H9 (cell line): ENCODE measurements at regions not wholly inside any gene's neighbourhood (a gene's known extent, or its start where the extent isn't known, plus 50 kb on each side); places are given as distances from the start of the nearest gene placed in this dataset.

Experiments used
- DNase-seq: peaks from one replicate; pipeline ENCODE4 v3.0.0-alpha.2; 2017
- H2AFZ ChIP-seq: one replicate; pipeline ENCODE4 v1.6.1; 2013; ENCODE audit warnings: mild to moderate bottlenecking, low read length, control low read depth, moderate library complexity
- H2AK5ac ChIP-seq: 2 replicates; pipeline ENCODE4 v1.6.1; 2013; ENCODE audit warnings: low read length, control low read depth, mixed read lengths; ENCODE audit not compliant: insufficient read length
- H2BK120ac ChIP-seq: one replicate; pipeline ENCODE4 v1.6.1; 2013; ENCODE audit warnings: low read depth, mild to moderate bottlenecking, low read length, control low read depth, inconsistent platforms; ENCODE audit not compliant: poor library complexity, severe bottlenecking
- H2BK12ac ChIP-seq: 2 replicates; pipeline ENCODE4 v1.6.1; 2013; ENCODE audit warnings: low read length, control low read depth, mixed read lengths, low read depth; ENCODE audit not compliant: insufficient read length
- H2BK15ac ChIP-seq: 2 replicates; pipeline ENCODE4 v1.6.1; 2013; ENCODE audit warnings: low read depth, low read length, control low read depth
- H2BK20ac ChIP-seq: one replicate; pipeline ENCODE4 v1.6.1; 2013; ENCODE audit warnings: low read depth, mild to moderate bottlenecking, low read length, control low read depth, inconsistent platforms; ENCODE audit not compliant: poor library complexity, severe bottlenecking
- H2BK5ac ChIP-seq: 2 replicates; pipeline ENCODE4 v1.6.1; 2013; ENCODE audit warnings: low read length, control low read depth, mixed read lengths; ENCODE audit not compliant: insufficient read length
- H3K14ac ChIP-seq: 2 replicates; pipeline ENCODE4 v1.6.1; 2013; ENCODE audit warnings: low read length, control low read depth; ENCODE audit not compliant: insufficient read depth
- H3K18ac ChIP-seq: 2 replicates; pipeline ENCODE4 v1.6.1; 2013; ENCODE audit warnings: low read depth, mild to moderate bottlenecking, mixed read lengths, low read length, control low read depth; ENCODE audit not compliant: insufficient read length
- H3K23ac ChIP-seq: 2 replicates; pipeline ENCODE4 v1.6.1; 2013; ENCODE audit warnings: low read length, control low read depth, mixed read lengths, low read depth; ENCODE audit not compliant: insufficient read length
- H3K23me2 ChIP-seq: 2 replicates; pipeline ENCODE4 v1.6.1; 2013; ENCODE audit warnings: low read depth, mild to moderate bottlenecking, mixed read lengths, low read length, control low read depth; ENCODE audit not compliant: insufficient read length, poor library complexity, severe bottlenecking
- H3K27ac ChIP-seq: 2 replicates; pipeline ENCODE4 v1.5.1; 2013; ENCODE audit warnings: low read length, control low read depth, mixed read lengths, low read depth; ENCODE audit not compliant: insufficient read length
- H3K27me3 ChIP-seq: 2 replicates; pipeline ENCODE4 v1.6.1; 2013; ENCODE audit warnings: low read length, control low read depth, inconsistent platforms; ENCODE audit not compliant: insufficient read depth
- H3K4ac ChIP-seq: 2 replicates; pipeline ENCODE4 v1.6.1; 2013; ENCODE audit warnings: low read depth, mild to moderate bottlenecking, control low read depth, inconsistent platforms, low read length, moderate library complexity
- H3K4me1 ChIP-seq: 2 replicates; pipeline ENCODE4 v1.6.1; 2013; ENCODE audit warnings: low read length, control low read depth, inconsistent platforms; ENCODE audit not compliant: insufficient read depth
- H3K4me2 ChIP-seq: 2 replicates; pipeline ENCODE4 v1.6.1; 2013; ENCODE audit warnings: low read length, control low read depth, mixed read lengths; ENCODE audit not compliant: insufficient read length, insufficient read depth
- H3K56ac ChIP-seq: 2 replicates; pipeline ENCODE4 v1.6.1; 2013; ENCODE audit warnings: low read depth, mild to moderate bottlenecking, mixed read lengths, low read length, control low read depth; ENCODE audit not compliant: insufficient read length
- H3K79me1 ChIP-seq: 2 replicates; pipeline ENCODE4 v1.6.1; 2013; ENCODE audit warnings: low read depth, mild to moderate bottlenecking, moderate library complexity, low read length, control low read depth, inconsistent platforms; ENCODE audit not compliant: insufficient read depth, poor library complexity, severe bottlenecking
- H3K79me2 ChIP-seq: 2 replicates; pipeline ENCODE4 v1.6.1; 2013; ENCODE audit warnings: low read length, control low read depth, inconsistent platforms; ENCODE audit not compliant: insufficient read depth
- H3K9ac ChIP-seq: 2 replicates; pipeline ENCODE4 v1.6.1; 2013; ENCODE audit warnings: low read length, control low read depth, mixed read lengths; ENCODE audit not compliant: insufficient read length; ENCODE audit errors: extremely low read depth
- H3K9me3 ChIP-seq: one replicate; pipeline ENCODE4 v1.6.1; 2013; ENCODE audit warnings: low read depth, low read length, inconsistent platforms; ENCODE audit not compliant: control insufficient read depth
- H3T11ph ChIP-seq: one replicate; pipeline ENCODE4 v1.6.1; 2013; ENCODE audit warnings: mild to moderate bottlenecking, low read length, control low read depth, inconsistent platforms
- H4K20me1 ChIP-seq: one replicate; pipeline ENCODE4 v1.6.1; 2013; ENCODE audit not compliant: control insufficient read depth, insufficient read length, insufficient read depth
- H4K5ac ChIP-seq: 2 replicates; pipeline ENCODE4 v1.6.1; 2013; ENCODE audit warnings: low read depth, mild to moderate bottlenecking, mixed read lengths, low read length, control low read depth; ENCODE audit not compliant: insufficient read length
- H4K8ac ChIP-seq: replicated peaks from 2 replicates; pipeline ENCODE4 v1.6.1; 2013; ENCODE audit warnings: low read length, control low read depth, mixed read lengths, low read depth; ENCODE audit not compliant: insufficient read length
- H4K91ac ChIP-seq: 2 replicates; pipeline ENCODE4 v1.6.1; 2013; ENCODE audit warnings: low read depth, mild to moderate bottlenecking, moderate library complexity, mixed read lengths, low read length, control low read depth; ENCODE audit not compliant: insufficient read length
- H3K27ac Mint-ChIP-seq, 3 experiments: 2 replicates in 2 of 3; 3 replicates in 1 of 3; pipeline ENCODE4 v1.8.0; 2020 to 2021; ENCODE audit warnings: mixed read lengths in 3 of 3, mild to moderate bottlenecking in 1 of 3, moderate library complexity in 1 of 3
- H3K27me3 Mint-ChIP-seq: 2 replicates; pipeline ENCODE4 v1.8.0; 2021; ENCODE audit warnings: low read depth, mild to moderate bottlenecking, moderate library complexity, mixed read lengths
- H3K36me3 Mint-ChIP-seq, 3 experiments: 2 replicates in 2 of 3; 3 replicates in 1 of 3; pipeline ENCODE4 v1.8.0; 2020 to 2021; ENCODE audit warnings: low read depth in 3 of 3, mixed read lengths in 3 of 3; ENCODE audit not compliant: insufficient read depth in 1 of 3
- H3K4me1 Mint-ChIP-seq, 2 experiments: 2 replicates each; pipeline ENCODE4 v1.8.0; 2020; ENCODE audit warnings: mixed read lengths in 2 of 2
- H3K4me3 Mint-ChIP-seq, 2 experiments: 2 replicates in 1 of 2; 3 replicates in 1 of 2; pipeline ENCODE4 v1.8.0; 2020 to 2021; ENCODE audit warnings: mild to moderate bottlenecking in 2 of 2, mixed read lengths in 2 of 2, moderate library complexity in 1 of 2
- H3K9me3 Mint-ChIP-seq, 2 experiments: 2 replicates in 1 of 2; 3 replicates in 1 of 2; pipeline ENCODE4 v1.8.0; 2020; ENCODE audit warnings: mild to moderate bottlenecking in 2 of 2, mixed read lengths in 2 of 2, moderate library complexity in 1 of 2
- WGBS: extraction: QIAGEN DNeasy Blood & Tissue Kit; methylation state at CpG from one replicate; pipeline ENCODE4 v1.1.7; 2013; ENCODE audit warnings: missing lambda C conversion rate, low lambda C conversion rate, mixed read lengths; ENCODE audit not compliant: insufficient read length; ENCODE audit errors: extremely low coverage; 5-methylcytosine and 5-hydroxymethylcytosine counted together
- TF ChIP-seq, protein P1 (sequence below): fragments of 200-600 bp; sonication (generic); conservative IDR thresholded peaks from 3 replicates; pipeline ENCODE4 v1.8.0; 2021; ENCODE audit warnings: antibody characterized with exemption, mild to moderate bottlenecking

GRCh38 chr12:61894168-61894567, 366.0 kb upstream of the USP15 start:
- Histone ChIP-seq H3K27ac (no peak overlapping the region), H3K56ac (no peak overlapping the region), H3K23ac (no peak overlapping the region), H3K79me2 (no peaks in the 10 kb centered on the region), H3K14ac (no peak overlapping the region), H4K5ac (no peak overlapping the region), H3K9ac (no peak overlapping the region), H2AFZ (no peak overlapping the region), H3T11ph (no peak overlapping the region), H3K9me3 (no peaks in the 10 kb centered on the region), H3K4me2 (no peak overlapping the region), H2BK15ac (no peak overlapping the region), H3K4me1 (no peaks in the 10 kb centered on the region), H4K8ac (no peak overlapping the region), H3K18ac (no peak overlapping the region), H2AK5ac (no peak overlapping the region), H2BK120ac (no peak overlapping the region), H4K91ac (no peak overlapping the region), H3K23me2 (no peaks in the 10 kb centered on the region), H2BK12ac (no peak overlapping the region), H3K4ac (no peak overlapping the region), H2BK5ac (no peak overlapping the region), H4K20me1 (no peaks in the 10 kb centered on the region), H3K27me3 (no peaks in the 10 kb centered on the region), H2BK20ac (no peak overlapping the region), H3K79me1 (no peaks in the 10 kb centered on the region)
- Mint-ChIP-seq H3K36me3 (peaks cover 12 to 18% (median 14%) of the 10 kb centered on the region in 3 experiments), H3K27me3 (no peaks in the 10 kb centered on the region), H3K4me3 (no peak overlapping the region), H3K27ac (no peak overlapping the region), H3K4me1 (no peaks in the 10 kb centered on the region), H3K9me3 (peaks cover 20% of the 10 kb centered on the region in 2 experiments)
- no CpG with 5 or more reads among the region's 1 CpG for WGBS
- TF ChIP-seq, protein P1, sequence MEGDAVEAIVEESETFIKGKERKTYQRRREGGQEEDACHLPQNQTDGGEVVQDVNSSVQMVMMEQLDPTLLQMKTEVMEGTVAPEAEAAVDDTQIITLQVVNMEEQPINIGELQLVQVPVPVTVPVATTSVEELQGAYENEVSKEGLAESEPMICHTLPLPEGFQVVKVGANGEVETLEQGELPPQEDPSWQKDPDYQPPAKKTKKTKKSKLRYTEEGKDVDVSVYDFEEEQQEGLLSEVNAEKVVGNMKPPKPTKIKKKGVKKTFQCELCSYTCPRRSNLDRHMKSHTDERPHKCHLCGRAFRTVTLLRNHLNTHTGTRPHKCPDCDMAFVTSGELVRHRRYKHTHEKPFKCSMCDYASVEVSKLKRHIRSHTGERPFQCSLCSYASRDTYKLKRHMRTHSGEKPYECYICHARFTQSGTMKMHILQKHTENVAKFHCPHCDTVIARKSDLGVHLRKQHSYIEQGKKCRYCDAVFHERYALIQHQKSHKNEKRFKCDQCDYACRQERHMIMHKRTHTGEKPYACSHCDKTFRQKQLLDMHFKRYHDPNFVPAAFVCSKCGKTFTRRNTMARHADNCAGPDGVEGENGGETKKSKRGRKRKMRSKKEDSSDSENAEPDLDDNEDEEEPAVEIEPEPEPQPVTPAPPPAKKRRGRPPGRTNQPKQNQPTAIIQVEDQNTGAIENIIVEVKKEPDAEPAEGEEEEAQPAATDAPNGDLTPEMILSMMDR: no peak
- no peak for DNase-seq
